ENCODE measurements at regions not wholly inside any gene's neighbourhood (a gene's known extent, or its start where the extent isn't known, plus 50 kb on each side); places are given as distances from the start of the nearest gene placed in this dataset.

DNA sequence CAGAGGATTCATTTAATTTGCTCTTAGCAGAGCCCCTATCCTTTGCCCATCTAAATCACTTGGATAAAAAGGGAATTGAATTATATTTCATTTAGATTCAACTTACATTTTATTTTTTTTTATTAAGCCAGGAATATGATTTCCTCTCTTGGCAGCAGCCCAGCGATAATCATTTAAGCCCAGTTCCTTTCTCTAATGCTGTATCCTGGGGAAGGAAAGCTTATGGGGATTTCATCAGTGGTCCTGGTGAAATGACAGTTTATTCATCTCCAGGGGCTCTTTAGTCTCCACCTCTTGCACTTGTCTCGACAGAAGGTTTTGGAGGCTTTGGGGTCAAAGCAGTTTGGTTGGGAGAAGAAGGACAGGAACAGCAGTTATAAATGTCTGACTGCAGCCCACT is 50.4 kb upstream of the LRRC8D start:
- no peak overlapping the region for H3K4me3 Mint-ChIP-seq
- no peak overlapping the region for H3K27ac Mint-ChIP-seq
- POLR2A ChIA-PET: no interaction called here
- TF ChIP-seq EMX1 (CRISPR knock-in tag; IDR thresholded peaks at IDR 0.05) (no peak), TEAD4 (CRISPR knock-in tag; IDR thresholded peaks at IDR 0.05) (no peak), RELA (CRISPR knock-in tag; IDR thresholded peaks at IDR 0.05; ENCODE audit: borderline replicate concordance) (no peak), ZNF263 (CRISPR knock-in tag; IDR thresholded peaks at IDR 0.05; ENCODE audit: low read depth) (no peak), SP1 (CRISPR knock-in tag; conservative IDR thresholded peaks at IDR 0.05) (no peak), FOXP1 (CRISPR knock-in tag; IDR thresholded peaks at IDR 0.05; ENCODE audit: borderline replicate concordance) (no peak), NFYB (CRISPR knock-in tag; conservative IDR thresholded peaks at IDR 0.05; ENCODE audit: low read depth) (no peak), ETV6 (CRISPR knock-in tag; IDR thresholded peaks at IDR 0.05) (no peak), ZNF121 (CRISPR knock-in tag; IDR thresholded peaks at IDR 0.05) (no peak), NR2C2 (CRISPR knock-in tag; IDR thresholded peaks at IDR 0.05) (no peak), NFATC4 (CRISPR knock-in tag; IDR thresholded peaks at IDR 0.05) (no peak), GTF2I (CRISPR knock-in tag; conservative IDR thresholded peaks at IDR 0.05) (no peak), MYBL2 (CRISPR knock-in tag; IDR thresholded peaks at IDR 0.05) (no peak)
- TF ChIP-seq, protein P1, sequence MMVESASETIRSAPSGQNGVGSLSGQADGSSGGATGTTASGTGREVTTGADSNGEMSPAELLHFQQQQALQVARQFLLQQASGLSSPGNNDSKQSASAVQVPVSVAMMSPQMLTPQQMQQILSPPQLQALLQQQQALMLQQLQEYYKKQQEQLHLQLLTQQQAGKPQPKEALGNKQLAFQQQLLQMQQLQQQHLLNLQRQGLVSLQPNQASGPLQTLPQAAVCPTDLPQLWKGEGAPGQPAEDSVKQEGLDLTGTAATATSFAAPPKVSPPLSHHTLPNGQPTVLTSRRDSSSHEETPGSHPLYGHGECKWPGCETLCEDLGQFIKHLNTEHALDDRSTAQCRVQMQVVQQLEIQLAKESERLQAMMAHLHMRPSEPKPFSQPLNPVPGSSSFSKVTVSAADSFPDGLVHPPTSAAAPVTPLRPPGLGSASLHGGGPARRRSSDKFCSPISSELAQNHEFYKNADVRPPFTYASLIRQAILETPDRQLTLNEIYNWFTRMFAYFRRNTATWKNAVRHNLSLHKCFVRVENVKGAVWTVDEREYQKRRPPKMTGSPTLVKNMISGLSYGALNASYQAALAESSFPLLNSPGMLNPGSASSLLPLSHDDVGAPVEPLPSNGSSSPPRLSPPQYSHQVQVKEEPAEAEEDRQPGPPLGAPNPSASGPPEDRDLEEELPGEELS (CRISPR knock-in tag; IDR thresholded peaks at IDR 0.05): no peak
- TF ChIP-seq, protein P2, sequence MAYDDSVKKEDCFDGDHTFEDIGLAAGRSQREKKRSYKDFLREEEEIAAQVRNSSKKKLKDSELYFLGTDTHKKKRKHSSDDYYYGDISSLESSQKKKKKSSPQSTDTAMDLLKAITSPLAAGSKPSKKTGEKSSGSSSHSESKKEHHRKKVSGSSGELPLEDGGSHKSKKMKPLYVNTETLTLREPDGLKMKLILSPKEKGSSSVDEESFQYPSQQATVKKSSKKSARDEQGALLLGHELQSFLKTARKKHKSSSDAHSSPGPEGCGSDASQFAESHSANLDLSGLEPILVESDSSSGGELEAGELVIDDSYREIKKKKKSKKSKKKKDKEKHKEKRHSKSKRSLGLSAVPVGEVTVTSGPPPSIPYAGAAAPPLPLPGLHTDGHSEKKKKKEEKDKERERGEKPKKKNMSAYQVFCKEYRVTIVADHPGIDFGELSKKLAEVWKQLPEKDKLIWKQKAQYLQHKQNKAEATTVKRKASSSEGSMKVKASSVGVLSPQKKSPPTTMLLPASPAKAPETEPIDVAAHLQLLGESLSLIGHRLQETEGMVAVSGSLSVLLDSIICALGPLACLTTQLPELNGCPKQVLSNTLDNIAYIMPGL (CRISPR knock-in tag; IDR thresholded peaks at IDR 0.05): no peak
- TF ChIP-seq, protein P3, sequence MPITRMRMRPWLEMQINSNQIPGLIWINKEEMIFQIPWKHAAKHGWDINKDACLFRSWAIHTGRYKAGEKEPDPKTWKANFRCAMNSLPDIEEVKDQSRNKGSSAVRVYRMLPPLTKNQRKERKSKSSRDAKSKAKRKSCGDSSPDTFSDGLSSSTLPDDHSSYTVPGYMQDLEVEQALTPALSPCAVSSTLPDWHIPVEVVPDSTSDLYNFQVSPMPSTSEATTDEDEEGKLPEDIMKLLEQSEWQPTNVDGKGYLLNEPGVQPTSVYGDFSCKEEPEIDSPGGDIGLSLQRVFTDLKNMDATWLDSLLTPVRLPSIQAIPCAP (CRISPR knock-in tag; IDR thresholded peaks at IDR 0.05): no peak
- TF ChIP-seq, protein P4, sequence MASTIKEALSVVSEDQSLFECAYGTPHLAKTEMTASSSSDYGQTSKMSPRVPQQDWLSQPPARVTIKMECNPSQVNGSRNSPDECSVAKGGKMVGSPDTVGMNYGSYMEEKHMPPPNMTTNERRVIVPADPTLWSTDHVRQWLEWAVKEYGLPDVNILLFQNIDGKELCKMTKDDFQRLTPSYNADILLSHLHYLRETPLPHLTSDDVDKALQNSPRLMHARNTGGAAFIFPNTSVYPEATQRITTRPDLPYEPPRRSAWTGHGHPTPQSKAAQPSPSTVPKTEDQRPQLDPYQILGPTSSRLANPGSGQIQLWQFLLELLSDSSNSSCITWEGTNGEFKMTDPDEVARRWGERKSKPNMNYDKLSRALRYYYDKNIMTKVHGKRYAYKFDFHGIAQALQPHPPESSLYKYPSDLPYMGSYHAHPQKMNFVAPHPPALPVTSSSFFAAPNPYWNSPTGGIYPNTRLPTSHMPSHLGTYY (CRISPR knock-in tag; IDR thresholded peaks at IDR 0.05): no peak
- CTCF ChIA-PET: interaction anchor here (1.9 kb wide), 1 partner anchor 8 kb away, joined by 8 read pairs; no protein-coding TSS in a partner anchor
- H3K36me3 Mint-ChIP-seq: no peaks in the 10 kb centered on the region
- no peaks in the 10 kb centered on the region for H3K4me1 Mint-ChIP-seq
- DNase-seq (ENCODE audit: low spot score): no peak
- no peaks in the 10 kb centered on the region; the same call in 1 of the 2 replicates for H3K27me3 Mint-ChIP-seq (ENCODE audit: low read depth)
- ATAC-seq: no peak
- H3K9me3 Mint-ChIP-seq: no peaks in the 10 kb centered on the region

Measured in WTC11 (cell line).